Activated CD8-positive, alpha-beta T cell treated with anti-CD3 and anti-CD28 coated beads for 36 hours (primary cell): ENCODE measurements at regions not wholly inside any gene's neighbourhood (a gene's known extent, or its start where the extent isn't known, plus 50 kb on each side); places are given as distances from the start of the nearest gene placed in this dataset.
"Not testable (repeated sequence)": the region's sequence is repeated elsewhere in the genome, so short reads cannot be mapped to it uniquely, and the experiment has no call there.

Source experiments
- ATAC-seq: fragments of 200-7000 bp; cut with Tn5 transposase; one replicate; pipeline ENCODE4 v1.10.0; 2021; ENCODE audit warnings: mild to moderate bottlenecking, moderate library complexity
- CTCF ChIA-PET: fragments of 350-600 bp; sonication (Branson Sonifier 250); formaldehyde crosslinking; loops from one replicate; lab custom pipeline; 2021; ENCODE audit warnings: antibody characterized with exemption; lab: Charles Lee
- POLR2A ChIA-PET: fragments of 350-600 bp; sonication (Branson Sonifier 250); formaldehyde crosslinking; loops from one replicate; lab custom pipeline; 2021; ENCODE audit warnings: antibody characterized with exemption; lab: Charles Lee
- DNase-seq: peaks from one replicate; pipeline ENCODE4 v3.0.0-alpha.2; 2020
- H3K27ac Mint-ChIP-seq: one replicate; pipeline ENCODE4 v1.8.0; 2021; ENCODE audit warnings: mild to moderate bottlenecking, mixed read lengths
- H3K27me3 Mint-ChIP-seq: one replicate; pipeline ENCODE4 v1.8.0; 2021; ENCODE audit warnings: mixed read lengths
- H3K36me3 Mint-ChIP-seq: one replicate; pipeline ENCODE4 v1.8.0; 2021; ENCODE audit warnings: low read depth, mixed read lengths
- H3K4me1 Mint-ChIP-seq: one replicate; pipeline ENCODE4 v1.8.0; 2021; ENCODE audit warnings: low read depth, mixed read lengths
- H3K4me3 Mint-ChIP-seq: one replicate; pipeline ENCODE4 v1.8.0; 2021; ENCODE audit warnings: mild to moderate bottlenecking, moderate library complexity, mixed read lengths
- H3K9me3 Mint-ChIP-seq: one replicate; pipeline ENCODE4 v1.8.0; 2021; ENCODE audit warnings: mixed read lengths
- CTCF ChIP-seq: fragments of 200-600 bp; IDR thresholded peaks from one replicate; pipeline ENCODE4 v1.8.0; 2022; ENCODE audit warnings: antibody characterized with exemption, mild to moderate bottlenecking
- intact Hi-C: fragments of 100-400 bp; cut with micrococcal nuclease; formaldehyde crosslinking; loops from one replicate; pipeline ENCODE4 v1.10.0; 2022

DNA sequence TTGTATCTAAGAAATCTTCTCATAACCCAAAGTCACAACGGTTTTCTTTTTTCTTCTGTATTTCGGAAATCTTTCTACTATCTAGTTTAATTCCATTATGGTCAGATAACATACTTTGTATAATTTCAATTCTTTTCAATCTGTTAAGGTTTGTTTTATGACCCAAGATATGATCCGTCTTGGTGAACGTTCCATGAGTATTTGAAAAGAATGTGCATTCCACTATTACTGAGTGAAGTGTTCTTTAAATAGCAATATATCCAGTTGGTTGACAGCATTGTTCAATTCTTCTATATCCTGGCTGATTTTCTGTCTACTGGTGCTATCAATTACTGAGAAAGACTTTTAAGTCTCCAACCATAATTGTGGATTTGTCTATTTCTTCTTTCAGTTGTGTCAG lies 414.5 kb downstream of the TNS1 start:
- H3K27me3 Mint-ChIP-seq: no peaks in the 10 kb centered on the region
- DNase-seq (no peak), ATAC-seq (no peak)
- H3K4me3 Mint-ChIP-seq: no peak overlapping the region
- ChIA-PET POLR2A (no interaction called here), CTCF (interaction anchor here (1.0 kb wide), 1 partner anchor 14 kb away, joined by 3 read pairs; no protein-coding TSS in a partner anchor)
- H3K9me3 Mint-ChIP-seq: peaks cover 1% of the 10 kb centered on the region
- peaks cover 9% of the 10 kb centered on the region for H3K4me1 Mint-ChIP-seq
- no peaks in the 10 kb centered on the region for H3K36me3 Mint-ChIP-seq
- no peak for TF ChIP-seq CTCF
- intact Hi-C loops: no loop called here
- H3K27ac Mint-ChIP-seq: no peak overlapping the region

GRCh38 chr2:217585362-217585761 lies 417.4 kb downstream of the TNS1 start:
- no peak for TF ChIP-seq CTCF
- ATAC-seq (no peak), DNase-seq (no peak)
- Mint-ChIP-seq H3K27ac (no peak overlapping the region), H3K36me3 (no peaks in the 10 kb centered on the region), H3K4me1 (peaks cover 9% of the 10 kb centered on the region), H3K27me3 (no peaks in the 10 kb centered on the region), H3K4me3 (no peak overlapping the region), H3K9me3 (no peaks in the 10 kb centered on the region)
- ChIA-PET POLR2A (no interaction called here), CTCF (no interaction called here)
- intact Hi-C loops: no loop called here

DNA sequence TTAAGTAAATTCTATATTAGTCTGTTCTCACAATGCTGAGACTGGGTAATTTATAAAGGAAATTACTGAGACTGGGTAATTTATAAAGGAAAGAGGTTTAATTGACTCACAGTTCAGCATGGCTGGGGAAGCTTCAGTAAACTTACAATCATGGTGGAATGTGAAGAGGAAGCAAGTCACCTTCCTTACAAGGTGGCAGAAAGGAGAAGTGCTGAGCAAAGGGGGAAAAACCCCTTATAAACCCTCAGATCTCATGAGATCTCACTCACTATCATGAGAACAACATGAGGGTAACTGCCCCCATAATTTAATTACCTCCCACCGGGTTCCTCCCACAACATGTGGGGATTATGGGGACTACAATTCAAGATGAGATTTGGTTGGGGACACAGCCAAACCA lies 422.4 kb downstream of the TNS1 start:
- CTCF ChIA-PET: interaction anchor here (1.4 kb wide), 1 partner anchor 133 kb away, joined by 4 read pairs; no protein-coding TSS in a partner anchor
- H3K4me1 Mint-ChIP-seq, H3K9me3 Mint-ChIP-seq, POLR2A ChIA-PET, intact Hi-C loops, H3K27me3 Mint-ChIP-seq, ATAC-seq, DNase-seq, H3K27ac Mint-ChIP-seq, H3K36me3 Mint-ChIP-seq, H3K4me3 Mint-ChIP-seq: not testable (repeated sequence)

DNA sequence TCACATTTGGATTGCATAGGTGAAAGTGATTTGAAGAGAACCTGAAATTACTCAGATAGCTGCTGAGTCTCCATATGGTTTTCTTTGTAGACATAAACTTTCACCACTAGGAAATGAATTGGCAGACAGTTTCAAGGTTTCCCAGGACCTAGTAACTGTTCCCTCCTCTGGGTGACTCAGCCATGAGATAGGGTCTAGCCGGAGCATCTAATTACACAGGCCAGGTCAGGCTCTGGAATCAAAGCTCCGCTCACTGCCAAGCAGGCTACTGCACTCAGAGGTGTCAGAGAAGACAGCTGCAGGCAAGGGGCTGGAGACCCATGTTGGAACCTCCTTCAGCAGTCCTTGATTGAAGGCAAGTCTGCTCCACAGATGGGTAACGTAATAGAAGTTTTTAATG lies 429.2 kb downstream of the TNS1 start:
- ChIA-PET POLR2A (no interaction called here), CTCF (interaction anchor here (0.6 to 0.9 kb wide), 2 partner anchors 15 to 77 kb away, joined by 3 read pairs; no protein-coding TSS in a partner anchor)
- Mint-ChIP-seq H3K4me1 (no peaks in the 10 kb centered on the region), H3K27ac (no peak overlapping the region), H3K4me3 (no peak overlapping the region), H3K36me3 (peaks cover 3% of the 10 kb centered on the region), H3K9me3 (peaks cover 1% of the 10 kb centered on the region), H3K27me3 (no peaks in the 10 kb centered on the region)
- no peak for TF ChIP-seq CTCF
- no peak for ATAC-seq
- intact Hi-C loops: no loop called here
- DNase-seq: no peak

DNA sequence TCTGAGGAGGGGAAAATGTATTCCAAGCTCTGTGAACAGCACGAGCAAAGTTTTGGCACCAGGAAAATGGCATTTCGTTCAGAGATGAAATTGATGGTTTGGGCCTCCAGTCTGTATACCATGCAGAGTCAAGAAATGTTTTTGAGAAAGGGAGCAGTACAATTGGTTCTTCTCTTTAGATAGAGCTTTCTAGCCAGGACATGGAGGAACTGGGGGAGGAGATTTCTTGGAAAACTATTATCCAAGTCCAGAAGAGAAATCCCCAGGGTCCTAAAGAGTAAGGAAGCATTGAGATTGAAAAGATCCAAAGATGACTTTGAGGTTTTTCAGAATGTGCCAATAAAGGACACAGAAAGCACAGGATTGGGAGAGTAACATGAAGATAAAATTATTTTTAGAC lies 432.4 kb downstream of the TNS1 start:
- ChIA-PET POLR2A (no interaction called here), CTCF (no interaction called here)
- Mint-ChIP-seq H3K36me3 (peaks cover 3% of the 10 kb centered on the region), H3K4me3 (no peak overlapping the region), H3K27me3 (no peaks in the 10 kb centered on the region), H3K9me3 (peaks cover 1% of the 10 kb centered on the region), H3K4me1 (no peaks in the 10 kb centered on the region), H3K27ac (no peak overlapping the region)
- intact Hi-C loops: no loop called here
- no peak for TF ChIP-seq CTCF
- no peak for DNase-seq
- ATAC-seq: no peak
